GM12865 (cell line): ENCODE measurements at regions not wholly inside any gene's neighbourhood (a gene's known extent, or its start where the extent isn't known, plus 50 kb on each side); places are given as distances from the start of the nearest gene placed in this dataset.

ENCODE experiments used
- DNase-seq: peaks from one replicate; pipeline ENCODE4 v3.0.0; 2010; ENCODE audit warnings: low read depth
- H3K4me3 ChIP-seq: 2 replicates; pipeline ENCODE4 v1.5.1; 2011; ENCODE audit warnings: mild to moderate bottlenecking, low read depth, low read length, control low read depth
- CTCF ChIP-seq: IDR thresholded peaks from 2 replicates; pipeline ENCODE4 v1.5.1; 2011; ENCODE audit warnings: low read length, control low read depth, low read depth, inconsistent platforms; ENCODE audit not compliant: insufficient read depth; ENCODE audit errors: missing control alignments

GRCh38 chr2:175373729-175374128 is 192.2 kb upstream of the ATP5MC3 start:
- no peak for DNase-seq
- no peak overlapping the region for H3K4me3 ChIP-seq
- TF ChIP-seq CTCF = no peak

- no peak overlapping the region for H3K4me3 ChIP-seq
- DNase-seq = no peak
- TF ChIP-seq CTCF = no peak
Measured at GRCh38 chr2:175372704-175373701, 191.5 kb upstream of the ATP5MC3 start.

GRCh38 chr2:175371378-175371777 is 189.9 kb upstream of the ATP5MC3 start:
- H3K4me3 ChIP-seq = no peak overlapping the region
- no peak for DNase-seq
- no peak for TF ChIP-seq CTCF

- no peak overlapping the region for H3K4me3 ChIP-seq
- TF ChIP-seq CTCF = peak; percentile 71
- peak; percentile 45 for DNase-seq
Measured at GRCh38 chr2:175366815-175367214, 185.3 kb upstream of the ATP5MC3 start.

- TF ChIP-seq CTCF = no peak
- no peak for DNase-seq
- H3K4me3 ChIP-seq = no peak overlapping the region
Measured at GRCh38 chr2:175363699-175364098, 182.2 kb upstream of the ATP5MC3 start.

- TF ChIP-seq CTCF = no peak
- DNase-seq = no peak
- H3K4me3 ChIP-seq = no peak overlapping the region
Measured at GRCh38 chr2:175362331-175362730, 180.8 kb upstream of the ATP5MC3 start.
